Cardiac muscle cell (in vitro differentiated cells and primary cell): ENCODE measurements at regions not wholly inside any gene's neighbourhood (a gene's known extent, or its start where the extent isn't known, plus 50 kb on each side); places are given as distances from the start of the nearest gene placed in this dataset.

Source experiments
- DNase-seq, 2 donors: peaks; one replicate each; pipeline versions ENCODE4 v3.0.0 to v3.0.0-alpha.2; 2010 to 2017; ENCODE audit warnings: low read depth in 1 of 2, low spot score in 1 of 2
- H3K27ac ChIP-seq: fragments of 200-600 bp; sonication (generic); 2 replicates; pipeline ENCODE4 v1.5.1; 2016
- H3K27me3 ChIP-seq: fragments of 200-600 bp; sonication (generic); 2 replicates; pipeline ENCODE4 v1.6.0; 2016; ENCODE audit warnings: control low read depth
- H3K36me3 ChIP-seq: fragments of 200-600 bp; sonication (generic); 2 replicates; pipeline ENCODE4 v1.5.1; 2016; ENCODE audit warnings: control low read depth
- H3K4me1 ChIP-seq: fragments of 200-600 bp; sonication (generic); 2 replicates; pipeline ENCODE4 v1.8.1; 2017; ENCODE audit warnings: low read depth, mild to moderate bottlenecking, mixed run types
- H3K4me3 ChIP-seq: fragments of 200-600 bp; sonication (generic); 2 replicates; pipeline ENCODE4 v1.5.1; 2016; ENCODE audit warnings: mild to moderate bottlenecking
- H3K9me3 ChIP-seq: fragments of 200-600 bp; sonication (generic); 2 replicates; pipeline ENCODE4 v1.5.1; 2017; ENCODE audit warnings: low read depth, mild to moderate bottlenecking, control low read depth
- CTCF ChIP-seq: IDR thresholded peaks from 2 replicates; pipeline ENCODE4 v1.5.1; 2012; ENCODE audit warnings: low read depth, mild to moderate bottlenecking, low read length

GRCh38 chr6:14625173-14625895, 507.8 kb downstream of the CD83 start:
- DNase-seq: no peak
- peaks cover 32% of the 10 kb centered on the region for H3K4me1 ChIP-seq
- no peak overlapping the region for H3K4me3 ChIP-seq
- H3K9me3 ChIP-seq: no peaks in the 10 kb centered on the region
- TF ChIP-seq CTCF: no peak
- no peaks in the 10 kb centered on the region for H3K27me3 ChIP-seq
- no peaks in the 10 kb centered on the region for H3K36me3 ChIP-seq
- H3K27ac ChIP-seq: no peak overlapping the region

- H3K9me3 ChIP-seq: no peaks in the 10 kb centered on the region
- TF ChIP-seq CTCF: no peak
- H3K4me3 ChIP-seq: no peak overlapping the region
- H3K36me3 ChIP-seq: no peaks in the 10 kb centered on the region
- H3K27me3 ChIP-seq: no peaks in the 10 kb centered on the region
- H3K27ac ChIP-seq: no peak overlapping the region
- DNase-seq: no peak
- peaks cover 29% of the 10 kb centered on the region for H3K4me1 ChIP-seq
Observed at GRCh38 chr6:14626556-14626955, 509.0 kb downstream of the CD83 start.

- DNase-seq: no peak
- no peak overlapping the region for H3K27ac ChIP-seq
- no peak overlapping the region for H3K4me3 ChIP-seq
- H3K4me1 ChIP-seq: peaks cover 8% of the 10 kb centered on the region
- TF ChIP-seq CTCF: no peak
- no peaks in the 10 kb centered on the region for H3K36me3 ChIP-seq
- no peaks in the 10 kb centered on the region for H3K9me3 ChIP-seq
- no peaks in the 10 kb centered on the region for H3K27me3 ChIP-seq
Observed at GRCh38 chr6:14630016-14630415, 512.4 kb downstream of the CD83 start.

- Histone ChIP-seq H3K36me3 (no peaks in the 10 kb centered on the region), H3K27me3 (no peaks in the 10 kb centered on the region), H3K4me3 (no peak overlapping the region), H3K4me1 (peaks cover 9% of the 10 kb centered on the region), H3K9me3 (no peaks in the 10 kb centered on the region), H3K27ac (no peak overlapping the region)
- DNase-seq: no peak
- no peak for TF ChIP-seq CTCF
Observed at GRCh38 chr6:14633479-14633878, 515.9 kb downstream of the CD83 start.

- H3K27ac ChIP-seq: no peak overlapping the region
- H3K4me1 ChIP-seq: peaks cover 14% of the 10 kb centered on the region
- H3K4me3 ChIP-seq: no peak overlapping the region
- no peak for DNase-seq
- H3K27me3 ChIP-seq: no peaks in the 10 kb centered on the region
- no peak for TF ChIP-seq CTCF
- H3K36me3 ChIP-seq: no peaks in the 10 kb centered on the region
- H3K9me3 ChIP-seq: no peaks in the 10 kb centered on the region
Observed at GRCh38 chr6:14634072-14634471, 516.5 kb downstream of the CD83 start.
